ENCODE measurements at regions not wholly inside any gene's neighbourhood (a gene's known extent, or its start where the extent isn't known, plus 50 kb on each side); places are given as distances from the start of the nearest gene placed in this dataset.

DNA sequence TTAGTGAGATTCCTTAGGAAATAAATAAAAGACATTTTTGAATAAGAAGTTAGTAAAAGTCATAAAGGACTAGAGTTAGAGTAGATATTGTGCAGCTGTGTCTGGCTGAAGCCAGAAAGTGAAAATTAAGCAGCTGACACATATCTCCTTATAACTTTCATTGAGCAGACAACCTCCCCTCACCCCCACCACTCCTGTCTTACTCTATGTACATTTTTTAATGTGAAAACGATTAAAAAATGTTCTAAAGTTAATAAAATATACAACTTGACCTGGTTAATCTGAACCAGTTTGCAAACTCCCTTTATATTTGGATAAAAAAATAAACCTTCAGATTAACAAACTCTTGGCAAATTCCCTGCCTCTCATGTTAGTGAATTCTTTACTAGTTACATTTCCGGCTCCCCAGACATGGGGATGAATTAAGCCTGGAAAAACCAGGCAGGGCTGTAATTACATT, 462.8 kb downstream of the MEIS1 start:
- H3K4me1 ChIP-seq: no peaks in the 10 kb centered on the region
- H3K4me3 ChIP-seq: no peak overlapping the region
- TF ChIP-seq Cebpa-rat (IDR thresholded peaks at IDR 0.05): no peak
- H3K9ac ChIP-seq: no peak overlapping the region
- H3K27me3 ChIP-seq: no peaks in the 10 kb centered on the region
- no peaks in the 10 kb centered on the region for H3K36me3 ChIP-seq
- H3K9me3 ChIP-seq (replicated peaks in 1 of 11): no peaks in the 10 kb centered on the region
- H4K20me1 ChIP-seq: no peaks in the 10 kb centered on the region
- H3K4me2 ChIP-seq: no peak overlapping the region
- no peak overlapping the region for H3K27ac ChIP-seq

DNA sequence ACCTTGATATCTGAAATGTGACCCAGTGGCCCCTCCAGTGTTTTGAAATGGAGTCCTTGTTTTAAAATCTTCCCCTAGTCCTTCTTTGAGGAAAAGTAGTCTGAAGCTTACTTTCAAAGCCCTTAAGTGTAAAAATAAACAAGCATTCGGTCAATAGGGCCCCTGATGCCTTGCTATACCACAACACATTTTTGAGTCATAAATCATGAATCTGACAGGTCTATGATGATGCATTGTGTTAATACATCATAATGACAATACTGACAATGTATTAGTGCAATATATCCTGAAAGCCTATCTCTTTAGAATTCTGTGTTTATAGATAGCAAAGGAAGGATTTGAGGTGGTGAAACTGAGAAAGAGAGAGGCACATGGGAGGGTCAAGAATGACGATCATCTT, 464.2 kb downstream of the MEIS1 start:
- H3K4me3 ChIP-seq: no peak overlapping the region
- H4K20me1 ChIP-seq: no peaks in the 10 kb centered on the region
- no peak for TF ChIP-seq Cebpa-rat (IDR thresholded peaks at IDR 0.05)
- H3K9me3 ChIP-seq (replicated peaks in 1 of 11): no peaks in the 10 kb centered on the region
- no peak overlapping the region for H3K27ac ChIP-seq
- no peak overlapping the region for H3K9ac ChIP-seq
- no peak overlapping the region for H3K4me2 ChIP-seq
- H3K27me3 ChIP-seq: no peaks in the 10 kb centered on the region
- no peaks in the 10 kb centered on the region for H3K4me1 ChIP-seq
- H3K36me3 ChIP-seq: no peaks in the 10 kb centered on the region

DNA sequence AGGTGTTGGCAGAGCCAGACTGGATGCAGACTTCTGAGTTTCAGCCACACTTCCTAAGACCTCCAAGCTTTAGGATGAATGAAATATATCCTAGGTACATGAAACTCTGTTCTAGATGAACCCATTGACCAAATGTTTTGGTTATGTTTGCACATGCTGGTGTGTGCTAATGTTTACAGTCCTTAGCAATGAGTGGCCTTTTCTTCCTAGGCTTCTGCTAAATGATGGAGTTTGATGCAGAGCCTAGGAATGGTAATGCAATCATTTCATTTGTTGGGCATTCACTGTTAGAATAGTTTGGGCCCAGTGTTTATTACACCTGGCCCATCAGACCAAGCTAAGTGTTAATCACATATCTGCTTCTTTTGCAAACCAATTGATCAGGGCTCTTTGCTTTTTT, 464.7 kb downstream of the MEIS1 start:
- Histone ChIP-seq H3K9ac (no peak overlapping the region), H3K27me3 (no peaks in the 10 kb centered on the region), H3K4me2 (no peak overlapping the region), H3K9me3 (replicated peaks in 1 of 11) (no peaks in the 10 kb centered on the region), H3K4me3 (no peak overlapping the region), H3K4me1 (no peaks in the 10 kb centered on the region), H3K27ac (no peak overlapping the region), H4K20me1 (no peaks in the 10 kb centered on the region), H3K36me3 (no peaks in the 10 kb centered on the region)
- TF ChIP-seq Cebpa-rat (IDR thresholded peaks at IDR 0.05): no peak

- no peak overlapping the region for H3K27ac ChIP-seq
- H3K4me3 ChIP-seq: no peak overlapping the region
- TF ChIP-seq Cebpa-rat (IDR thresholded peaks at IDR 0.05): no peak
- H3K4me1 ChIP-seq: no peaks in the 10 kb centered on the region
- no peak overlapping the region for H3K9ac ChIP-seq
- no peaks in the 10 kb centered on the region for H4K20me1 ChIP-seq
- no peaks in the 10 kb centered on the region for H3K36me3 ChIP-seq
- no peaks in the 10 kb centered on the region for H3K9me3 ChIP-seq (replicated peaks in 1 of 11)
- no peak overlapping the region for H3K4me2 ChIP-seq
- no peaks in the 10 kb centered on the region for H3K27me3 ChIP-seq
These were observed 466.4 kb downstream of the MEIS1 start for GRCh38 chr2:66901344-66901743.

DNA sequence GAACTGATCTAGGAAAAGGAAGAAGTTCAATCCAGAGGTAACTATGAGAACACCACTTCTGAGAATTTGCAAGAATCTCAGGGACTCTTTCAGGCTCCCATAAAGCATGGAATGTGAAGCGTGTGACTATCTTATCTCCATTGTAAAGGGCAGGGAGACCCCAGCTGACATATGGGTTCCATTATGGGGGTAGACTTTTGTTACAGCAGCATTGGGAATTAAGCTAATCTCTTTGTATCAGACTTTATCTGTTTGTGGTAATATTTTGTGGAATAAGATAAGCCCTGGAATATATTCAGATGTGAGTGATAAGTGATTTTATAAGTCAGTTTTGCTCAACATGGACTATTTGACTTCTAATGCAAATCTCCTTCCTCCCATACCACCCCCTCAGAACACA, 468.3 kb downstream of the MEIS1 start:
- no peak for TF ChIP-seq Cebpa-rat (IDR thresholded peaks at IDR 0.05)
- no peaks in the 10 kb centered on the region for H3K4me1 ChIP-seq
- H3K9ac ChIP-seq: no peak overlapping the region
- no peak overlapping the region for H3K27ac ChIP-seq
- H3K9me3 ChIP-seq (replicated peaks in 1 of 11): no peaks in the 10 kb centered on the region
- no peak overlapping the region for H3K4me2 ChIP-seq
- H3K36me3 ChIP-seq: no peaks in the 10 kb centered on the region
- no peaks in the 10 kb centered on the region for H4K20me1 ChIP-seq
- H3K4me3 ChIP-seq: no peak overlapping the region
- H3K27me3 ChIP-seq: no peaks in the 10 kb centered on the region

DNA sequence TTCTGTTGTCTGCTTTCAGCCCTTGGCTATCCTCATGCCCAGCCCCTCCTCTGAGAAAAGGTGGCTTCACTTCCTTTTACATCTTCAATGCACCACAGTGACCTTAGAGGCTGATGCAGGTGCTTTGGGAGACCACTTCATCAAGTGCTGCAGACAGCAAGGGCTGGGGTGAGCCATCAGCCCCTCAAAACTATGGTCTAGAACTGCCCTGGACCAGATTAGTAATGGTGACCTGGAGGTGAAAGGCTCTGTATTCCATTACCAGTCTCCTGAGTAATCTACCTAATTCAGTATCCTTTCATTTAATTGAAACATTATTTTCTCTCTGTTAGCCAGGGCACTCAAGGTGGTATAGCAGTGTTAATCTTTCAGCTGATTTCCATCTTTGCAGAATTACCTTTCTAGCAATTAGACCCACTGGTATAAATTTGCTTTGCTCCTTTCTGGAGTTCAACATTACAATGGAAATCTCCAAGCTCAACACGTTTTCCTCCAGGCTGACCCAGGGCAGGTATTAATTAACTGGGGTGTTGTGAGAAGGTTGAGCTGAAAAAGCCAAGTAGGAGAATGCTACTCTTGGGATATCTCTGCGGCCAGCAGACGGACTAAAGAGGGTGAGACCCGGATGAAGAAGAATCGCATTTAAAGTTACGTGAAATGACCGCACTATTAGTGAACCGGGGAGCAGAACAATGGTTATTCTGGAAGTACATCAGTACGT, 469.0 kb downstream of the MEIS1 start:
- Histone ChIP-seq H3K27me3 (no peaks in the 10 kb centered on the region), H3K4me1 (no peaks in the 10 kb centered on the region), H3K27ac (no peak overlapping the region), H3K4me3 (no peak overlapping the region), H4K20me1 (no peaks in the 10 kb centered on the region), H3K9me3 (replicated peaks in 1 of 11) (no peaks in the 10 kb centered on the region), H3K9ac (no peak overlapping the region), H3K36me3 (no peaks in the 10 kb centered on the region), H3K4me2 (no peak overlapping the region)
- TF ChIP-seq Cebpa-rat (IDR thresholded peaks at IDR 0.05): no peak

GRCh38 chr2:66915237-66915636, 480.3 kb downstream of the MEIS1 start:
- Histone ChIP-seq H3K9me3 (replicated peaks in 1 of 11) (no peaks in the 10 kb centered on the region; a peak in 1 of 22 replicates), H3K36me3 (no peaks in the 10 kb centered on the region), H3K4me3 (no peak overlapping the region), H4K20me1 (no peaks in the 10 kb centered on the region), H3K27ac (no peak overlapping the region), H3K27me3 (no peaks in the 10 kb centered on the region), H3K4me2 (no peak overlapping the region), H3K9ac (no peak overlapping the region), H3K4me1 (peaks cover 0 to 14% (median 2%) of the 10 kb centered on the region in 10 experiments; a peak in 7 of 20 replicates)
- TF ChIP-seq Cebpa-rat (IDR thresholded peaks at IDR 0.05): no peak

DNA sequence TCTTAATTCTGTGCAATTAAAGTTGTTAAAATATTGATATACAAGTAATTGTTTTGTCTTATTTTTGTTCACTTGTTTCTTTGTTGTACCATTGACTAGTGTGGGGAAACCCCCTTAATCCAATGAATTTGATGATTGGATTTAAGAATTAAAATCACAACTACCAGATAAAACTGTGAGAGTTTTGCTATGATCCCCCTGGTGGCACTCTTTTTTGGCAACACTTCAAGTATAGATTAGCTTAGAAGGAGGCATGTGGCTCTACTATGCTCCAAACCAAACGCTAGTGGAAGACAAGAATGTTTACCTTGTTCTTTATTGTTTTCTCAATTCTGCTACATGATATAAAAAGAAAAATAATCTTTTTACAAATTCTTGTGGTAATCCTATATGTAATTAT, 477.8 kb upstream of the ETAA1 start:
- H4K20me1 ChIP-seq: no peaks in the 10 kb centered on the region
- no peak overlapping the region for H3K9ac ChIP-seq
- H3K9me3 ChIP-seq (replicated peaks in 1 of 11): no peaks in the 10 kb centered on the region; a peak in 1 of 22 replicates
- H3K27ac ChIP-seq: no peak overlapping the region
- peaks cover 0 to 14% (median 2%) of the 10 kb centered on the region in 10 experiments; a peak in 7 of 20 replicates for H3K4me1 ChIP-seq
- H3K4me2 ChIP-seq: no peak overlapping the region
- no peaks in the 10 kb centered on the region for H3K36me3 ChIP-seq
- no peak for TF ChIP-seq Cebpa-rat (IDR thresholded peaks at IDR 0.05)
- H3K4me3 ChIP-seq: no peak overlapping the region
- H3K27me3 ChIP-seq: no peaks in the 10 kb centered on the region

GRCh38 chr2:66920415-66920814, 476.7 kb upstream of the ETAA1 start:
- no peaks in the 10 kb centered on the region; a peak in 1 of 22 replicates for H3K9me3 ChIP-seq (replicated peaks in 1 of 11)
- H3K4me3 ChIP-seq: no peak overlapping the region
- H3K36me3 ChIP-seq: no peaks in the 10 kb centered on the region

DNA sequence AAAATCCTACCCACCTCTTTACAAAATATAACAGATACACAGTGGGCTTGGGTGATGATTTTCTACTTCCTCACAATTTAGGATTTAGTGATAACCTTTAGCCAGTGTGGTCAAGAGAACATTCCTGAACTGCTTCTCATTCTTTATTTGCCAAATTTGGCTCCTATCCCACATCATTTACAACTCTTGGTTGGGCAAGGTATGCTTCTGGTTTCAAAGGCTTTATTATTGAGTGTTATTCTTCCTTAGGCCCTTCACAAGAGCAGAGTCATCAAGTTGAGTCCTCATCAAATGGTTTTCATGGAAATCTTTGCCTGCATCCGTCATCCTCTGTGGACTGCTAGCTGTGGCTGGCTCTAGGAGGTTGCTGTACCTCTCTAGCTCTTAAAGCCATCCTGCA, 472.0 kb upstream of the ETAA1 start:
- Histone ChIP-seq H4K20me1 (no peaks in the 10 kb centered on the region), H3K36me3 (no peaks in the 10 kb centered on the region), H3K4me3 (no peak overlapping the region), H3K9ac (no peak overlapping the region), H3K9me3 (replicated peaks in 1 of 11) (no peaks in the 10 kb centered on the region), H3K27me3 (no peaks in the 10 kb centered on the region), H3K4me1 (no peaks in the 10 kb centered on the region), H3K4me2 (no peak overlapping the region), H3K27ac (no peak overlapping the region)
- TF ChIP-seq Cebpa-rat (IDR thresholded peaks at IDR 0.05): no peak

More at GRCh38 chr2:66920415-66920814, 476.7 kb upstream of the ETAA1 start:
- no peak overlapping the region for H3K27ac ChIP-seq
- no peak overlapping the region for H3K9ac ChIP-seq
- H3K4me2 ChIP-seq: no peak overlapping the region
- no peaks in the 10 kb centered on the region for H4K20me1 ChIP-seq
- H3K27me3 ChIP-seq: no peaks in the 10 kb centered on the region
- no peak for TF ChIP-seq Cebpa-rat (IDR thresholded peaks at IDR 0.05)
- peaks cover 0 to 14% (median 2%) of the 10 kb centered on the region in 10 experiments; a peak in 7 of 20 replicates for H3K4me1 ChIP-seq

Measured in BLaER1 treated with 17β-estradiol and CSF1 and Interleukin-3, amounts not matched to agents 10 nM and 100 nM (cell line).